Esophagus muscularis mucosa (tissue), 4 donors: ENCODE measurements at regions not wholly inside any gene's neighbourhood (a gene's known extent, or its start where the extent isn't known, plus 50 kb on each side); places are given as distances from the start of the nearest gene placed in this dataset.

Experiments used
- DNase-seq: peaks from one replicate; pipeline ENCODE4 v3.0.0-alpha.2; 2017; ENCODE audit errors: extremely low spot score
- H3K27ac ChIP-seq, 4 donors: fragments of 200-600 bp; sonication (generic); replicated peaks in 1 of 4; 1 replicate in 3 of 4; 2 replicates in 1 of 4; pipeline ENCODE4 v1.5.1; 2016 to 2019; ENCODE audit warnings: mild to moderate bottlenecking in 1 of 4
- H3K27me3 ChIP-seq, 4 donors: fragments of 200-600 bp; sonication (generic); one replicate each; pipeline versions ENCODE4 v1.5.1 to v1.6.0; 2016 to 2019
- H3K36me3 ChIP-seq, 4 donors: fragments of 200-600 bp; sonication (generic); one replicate each; pipeline ENCODE4 v1.5.1; 2016 to 2019
- H3K4me1 ChIP-seq, 4 donors: fragments of 200-600 bp; sonication (generic); one replicate each; pipeline ENCODE4 v1.5.1; 2016 to 2019
- H3K4me3 ChIP-seq, 4 donors: fragments of 200-600 bp; sonication (generic); 1 replicate in 2 of 4; 2 replicates in 2 of 4; pipeline ENCODE4 v1.5.1; 2016 to 2019; ENCODE audit warnings: mild to moderate bottlenecking in 4 of 4, moderate library complexity in 1 of 4
- H3K9me3 ChIP-seq, 4 donors: fragments of 200-600 bp; sonication (generic); 1 replicate in 3 of 4; 2 replicates in 1 of 4; pipeline ENCODE4 v1.5.1; 2016 to 2019
- EP300 ChIP-seq: sonication (generic); formaldehyde crosslinking; IDR thresholded peaks from one replicate; pipeline ENCODE4 v1.6.1; 2017; ENCODE audit warnings: antibody characterized with exemption
- POLR2A ChIP-seq: fragments of 450-650 bp; IDR thresholded peaks from one replicate; pipeline ENCODE4 v1.6.1; 2017; ENCODE audit warnings: antibody characterized with exemption, moderate library complexity, mild to moderate bottlenecking, low read depth
- POLR2AphosphoS5 ChIP-seq, 2 donors: sonication (generic); formaldehyde crosslinking; IDR thresholded peaks; one replicate each; pipeline ENCODE4 v1.6.1; 2017; ENCODE audit warnings: antibody characterized with exemption in 2 of 2
- WGBS: methylation state at CpG from one replicate; pipeline ENCODE4 v1.1.5; 2018; 5-methylcytosine and 5-hydroxymethylcytosine counted together
- intact Hi-C: fragments of 100-400 bp; cut with DNase I; formaldehyde crosslinking; loops from one replicate; pipeline ENCODE4 v1.15.1; 2023
- TF ChIP-seq, protein P1 (sequence below), 3 experiments: fragments of 200-600 bp in 2 of 3; fragments of 450-650 bp in 1 of 3; sonication (generic) in 2 of 3; IDR thresholded peaks; one replicate each; pipeline ENCODE4 v1.5.1; 2017 to 2019; ENCODE audit warnings: antibody characterized with exemption in 3 of 3, mild to moderate bottlenecking in 2 of 3, moderate library complexity in 1 of 3

DNA sequence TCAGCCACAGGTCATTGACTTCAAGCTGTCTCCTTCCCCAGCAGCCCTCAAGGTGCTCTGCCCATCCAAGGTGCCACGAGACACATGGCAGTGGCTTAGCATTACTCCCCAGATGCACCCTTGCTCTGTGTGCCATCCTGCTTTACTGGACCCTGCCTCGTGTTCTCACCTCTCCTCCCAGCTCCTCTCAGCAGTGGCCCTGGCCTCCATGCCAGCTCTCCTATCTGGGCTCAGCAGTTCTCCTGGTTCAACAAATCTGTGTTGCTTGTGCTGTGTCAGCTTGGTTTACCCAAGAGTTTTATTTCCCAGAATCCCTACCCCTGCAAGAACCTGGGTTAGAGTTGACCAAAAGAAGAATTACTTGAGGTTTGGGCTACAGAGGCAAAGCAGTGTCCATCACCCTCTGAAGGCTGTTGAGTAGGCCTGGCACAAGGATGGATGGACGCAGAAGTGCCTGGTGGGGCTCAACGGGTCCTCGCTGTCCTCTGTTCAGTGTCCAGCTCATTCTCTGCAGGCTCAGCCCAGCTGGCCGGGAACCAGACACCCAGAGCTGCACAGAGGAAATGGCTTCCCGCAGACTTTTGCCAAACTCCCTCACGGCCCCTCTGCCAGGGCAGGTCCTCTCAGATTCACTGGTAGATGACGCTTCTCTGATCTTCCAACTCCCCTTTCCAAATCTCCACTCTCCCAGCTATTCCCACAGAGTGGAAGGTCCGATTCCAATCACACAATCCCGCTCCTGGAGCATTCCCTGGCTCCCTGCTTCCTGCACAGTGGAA, 82.6 kb downstream of the FOXA2 start:
- intact Hi-C loops, result no loop called here
- WGBS, result 76% methylated on average over 11 of the region's 11 CpGs
- H3K27ac ChIP-seq, result no peak overlapping the region
- TF ChIP-seq POLR2A (no peak), POLR2AphosphoS5 (IDR thresholded peaks at IDR 0.05) (no peak), EP300 (no peak)
- TF ChIP-seq, protein P1, sequence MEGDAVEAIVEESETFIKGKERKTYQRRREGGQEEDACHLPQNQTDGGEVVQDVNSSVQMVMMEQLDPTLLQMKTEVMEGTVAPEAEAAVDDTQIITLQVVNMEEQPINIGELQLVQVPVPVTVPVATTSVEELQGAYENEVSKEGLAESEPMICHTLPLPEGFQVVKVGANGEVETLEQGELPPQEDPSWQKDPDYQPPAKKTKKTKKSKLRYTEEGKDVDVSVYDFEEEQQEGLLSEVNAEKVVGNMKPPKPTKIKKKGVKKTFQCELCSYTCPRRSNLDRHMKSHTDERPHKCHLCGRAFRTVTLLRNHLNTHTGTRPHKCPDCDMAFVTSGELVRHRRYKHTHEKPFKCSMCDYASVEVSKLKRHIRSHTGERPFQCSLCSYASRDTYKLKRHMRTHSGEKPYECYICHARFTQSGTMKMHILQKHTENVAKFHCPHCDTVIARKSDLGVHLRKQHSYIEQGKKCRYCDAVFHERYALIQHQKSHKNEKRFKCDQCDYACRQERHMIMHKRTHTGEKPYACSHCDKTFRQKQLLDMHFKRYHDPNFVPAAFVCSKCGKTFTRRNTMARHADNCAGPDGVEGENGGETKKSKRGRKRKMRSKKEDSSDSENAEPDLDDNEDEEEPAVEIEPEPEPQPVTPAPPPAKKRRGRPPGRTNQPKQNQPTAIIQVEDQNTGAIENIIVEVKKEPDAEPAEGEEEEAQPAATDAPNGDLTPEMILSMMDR (IDR thresholded peaks at IDR 0.05), result no peak
- peak; percentile 88 for DNase-seq
- peaks cover 0 to 23% (median 0%) of the 10 kb centered on the region in 4 donors for H3K27me3 ChIP-seq
- no peaks in the 10 kb centered on the region for H3K9me3 ChIP-seq
- no peaks in the 10 kb centered on the region for H3K4me1 ChIP-seq
- no peaks in the 10 kb centered on the region for H3K36me3 ChIP-seq
- H3K4me3 ChIP-seq, result no peak overlapping the region

DNA sequence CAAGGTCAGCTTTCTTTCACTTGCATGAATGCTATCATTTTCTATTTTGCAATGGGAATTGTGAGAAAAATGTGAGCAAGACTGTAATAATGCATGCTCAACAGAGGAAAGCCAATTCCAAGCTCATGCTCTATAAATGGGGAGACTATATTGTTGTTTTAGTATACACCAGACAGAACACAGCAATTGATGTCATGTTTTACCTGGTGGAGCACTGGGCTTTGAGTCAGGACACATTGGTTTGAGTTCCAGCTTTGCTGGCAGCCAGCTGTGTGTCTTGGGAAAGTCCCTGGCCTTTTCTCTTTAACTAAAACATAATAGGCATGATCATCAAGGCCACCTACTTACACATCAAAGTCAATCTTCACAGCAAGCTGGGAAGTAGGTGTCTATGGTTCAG, 83.3 kb downstream of the FOXA2 start:
- DNase-seq, result peak; percentile 39
- intact Hi-C loops, result no loop called here

DNA sequence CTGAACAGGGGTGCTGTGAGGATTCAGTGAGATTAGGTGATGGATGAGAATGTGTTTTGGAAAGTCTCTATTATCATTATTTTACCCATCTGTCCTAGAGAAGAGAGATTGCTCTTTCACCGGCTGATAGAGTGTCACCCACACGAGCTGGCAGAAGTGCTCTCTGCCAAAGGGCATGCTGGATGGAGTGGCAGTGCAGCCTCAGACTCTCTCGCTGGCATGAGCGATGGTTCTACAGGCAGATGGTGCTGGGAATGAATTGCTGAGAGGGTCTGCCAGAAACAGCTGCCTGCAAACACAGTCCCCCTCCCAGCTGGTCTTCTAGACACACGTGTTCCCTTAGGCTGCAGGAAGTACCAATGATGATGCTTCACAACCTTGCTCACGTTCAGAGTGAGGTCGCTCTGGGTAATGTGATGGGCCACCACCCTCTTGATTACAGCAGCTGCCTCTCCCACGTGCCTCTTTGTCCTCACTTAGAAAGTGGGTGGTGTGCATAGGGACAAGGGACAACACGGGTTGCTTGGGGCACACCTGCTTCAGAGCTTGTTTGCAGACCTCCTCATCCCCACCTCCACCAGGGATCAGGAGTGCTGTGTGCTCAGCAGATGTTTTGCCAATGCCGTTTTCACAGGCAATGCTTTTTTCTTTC, 84.7 kb downstream of the FOXA2 start:
- intact Hi-C loops, result no loop called here
- no peaks in the 10 kb centered on the region for H3K9me3 ChIP-seq
- TF ChIP-seq, protein P1 (IDR thresholded peaks at IDR 0.05), result no peak
- TF ChIP-seq EP300, result no peak
- TF ChIP-seq POLR2A, result no peak
- TF ChIP-seq POLR2AphosphoS5 (IDR thresholded peaks at IDR 0.05), result no peak
- H3K4me1 ChIP-seq, result no peaks in the 10 kb centered on the region
- DNase-seq, result peak; percentile 83
- H3K36me3 ChIP-seq, result no peaks in the 10 kb centered on the region
- H3K27me3 ChIP-seq, result peaks cover 0 to 26% (median 0%) of the 10 kb centered on the region in 4 donors
- H3K27ac ChIP-seq, result no peak overlapping the region
- H3K4me3 ChIP-seq, result no peak overlapping the region
- 56% methylated on average over 5 of the region's 10 CpGs for WGBS

More for the DNA sequence above, 83.3 kb downstream of the FOXA2 start:
- Histone ChIP-seq H3K36me3 (no peaks in the 10 kb centered on the region), H3K4me1 (no peaks in the 10 kb centered on the region), H3K27me3 (peaks cover 0 to 23% (median 0%) of the 10 kb centered on the region in 4 donors), H3K27ac (no peak overlapping the region), H3K9me3 (no peaks in the 10 kb centered on the region), H3K4me3 (no peak overlapping the region)
- TF ChIP-seq POLR2AphosphoS5 (IDR thresholded peaks at IDR 0.05), result no peak
- TF ChIP-seq, protein P1 (IDR thresholded peaks at IDR 0.05), result no peak
- no peak for TF ChIP-seq POLR2A
- TF ChIP-seq EP300, result no peak

DNA sequence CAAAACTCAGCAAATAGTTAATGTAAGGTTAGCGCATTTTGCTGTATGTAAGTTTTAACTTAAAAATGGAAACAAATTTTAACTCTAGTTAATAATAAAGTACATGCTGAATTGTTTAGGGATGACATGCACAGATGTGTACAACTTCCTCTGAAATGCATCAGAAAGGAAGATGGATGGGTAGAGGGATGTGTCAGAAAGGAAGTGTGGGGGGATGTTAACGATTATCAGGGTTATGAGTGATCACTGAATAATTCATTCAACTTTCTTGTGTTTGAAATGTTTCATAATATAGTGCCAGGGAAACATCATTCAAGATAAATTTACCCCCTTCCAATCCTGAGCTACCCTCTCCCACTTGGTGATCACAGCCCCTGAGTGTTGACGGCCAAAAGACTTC, 87.6 kb downstream of the FOXA2 start:
- no peaks in the 10 kb centered on the region for H3K36me3 ChIP-seq
- no peaks in the 10 kb centered on the region for H3K9me3 ChIP-seq
- DNase-seq, result no peak
- H3K4me3 ChIP-seq, result no peak overlapping the region
- H3K27ac ChIP-seq, result no peak overlapping the region
- intact Hi-C loops, result no loop called here
- peaks cover 0 to 21% (median 0%) of the 10 kb centered on the region in 4 donors for H3K27me3 ChIP-seq
- WGBS, result 62% methylated on average over 3 of the region's 3 CpGs
- H3K4me1 ChIP-seq, result no peaks in the 10 kb centered on the region
- TF ChIP-seq, protein P1 (IDR thresholded peaks at IDR 0.05), result no peak
- TF ChIP-seq EP300 (no peak), POLR2AphosphoS5 (IDR thresholded peaks at IDR 0.05) (no peak)
